ENCODE measurements at regions not wholly inside any gene's neighbourhood (a gene's known extent, or its start where the extent isn't known, plus 50 kb on each side); places are given as distances from the start of the nearest gene placed in this dataset.
A peak's percentile ranks its signal among the peaks of the same experiment; 100 is the strongest.

DNA sequence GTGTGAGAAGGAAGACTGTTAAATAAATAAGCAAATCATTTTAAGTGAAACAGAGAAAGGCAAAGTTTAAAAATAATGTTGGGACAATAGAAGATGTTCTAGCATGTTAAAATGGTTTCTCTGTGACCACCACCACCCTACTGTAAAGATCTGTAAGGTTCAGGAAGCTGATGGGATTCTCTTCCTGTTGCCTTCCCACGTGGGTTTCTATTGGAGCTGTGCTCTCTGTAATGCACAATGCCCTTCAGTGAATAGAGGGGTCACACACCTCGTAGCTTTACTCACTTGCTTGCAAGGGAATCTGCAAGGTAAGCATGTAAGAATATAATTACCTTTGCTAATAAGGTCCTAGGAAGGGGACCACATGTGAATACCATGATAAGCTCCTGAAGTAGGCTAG lies 170.5 kb downstream of the CASP12 start:
- peak overlapping the region; percentile 6; the same call in 1 of the 2 replicates for H2AFZ ChIP-seq (ENCODE audit: low read length)
- H3F3A ChIP-seq (ENCODE audit: insufficient read depth, low read length) = no peaks in the 10 kb centered on the region
- no peaks in the 10 kb centered on the region for H3K27me3 ChIP-seq (replicated peaks; ENCODE audit: insufficient read depth, low read length)
- no peak overlapping the region for H3K27ac ChIP-seq (ENCODE audit: low read length)
- no peaks in the 10 kb centered on the region for H3K79me2 ChIP-seq (ENCODE audit: low read length)
- no peaks in the 10 kb centered on the region for H3K9me3 ChIP-seq (replicated peaks; ENCODE audit: insufficient read depth, low read length)
- H3K4me3 ChIP-seq (ENCODE audit: low read length) = no peak overlapping the region
- no peaks in the 10 kb centered on the region for H3K36me3 ChIP-seq (replicated peaks; ENCODE audit: insufficient read depth, low read length)
- no peak overlapping the region for H3K4me2 ChIP-seq (ENCODE audit: low read depth, low read length)
- 0 out of 2 replicates have a peak, but pooled peaks cover 3% of the 10 kb centered on the region for H3K4me1 ChIP-seq (ENCODE audit: low read length)
- H3K9ac ChIP-seq (ENCODE audit: low read length) = no peak overlapping the region
- TF ChIP-seq EZH2 (optimal IDR thresholded peaks at IDR 0.05; ENCODE audit: low read depth, low read length) = no peak
- TF ChIP-seq, protein P1, sequence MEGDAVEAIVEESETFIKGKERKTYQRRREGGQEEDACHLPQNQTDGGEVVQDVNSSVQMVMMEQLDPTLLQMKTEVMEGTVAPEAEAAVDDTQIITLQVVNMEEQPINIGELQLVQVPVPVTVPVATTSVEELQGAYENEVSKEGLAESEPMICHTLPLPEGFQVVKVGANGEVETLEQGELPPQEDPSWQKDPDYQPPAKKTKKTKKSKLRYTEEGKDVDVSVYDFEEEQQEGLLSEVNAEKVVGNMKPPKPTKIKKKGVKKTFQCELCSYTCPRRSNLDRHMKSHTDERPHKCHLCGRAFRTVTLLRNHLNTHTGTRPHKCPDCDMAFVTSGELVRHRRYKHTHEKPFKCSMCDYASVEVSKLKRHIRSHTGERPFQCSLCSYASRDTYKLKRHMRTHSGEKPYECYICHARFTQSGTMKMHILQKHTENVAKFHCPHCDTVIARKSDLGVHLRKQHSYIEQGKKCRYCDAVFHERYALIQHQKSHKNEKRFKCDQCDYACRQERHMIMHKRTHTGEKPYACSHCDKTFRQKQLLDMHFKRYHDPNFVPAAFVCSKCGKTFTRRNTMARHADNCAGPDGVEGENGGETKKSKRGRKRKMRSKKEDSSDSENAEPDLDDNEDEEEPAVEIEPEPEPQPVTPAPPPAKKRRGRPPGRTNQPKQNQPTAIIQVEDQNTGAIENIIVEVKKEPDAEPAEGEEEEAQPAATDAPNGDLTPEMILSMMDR (IDR thresholded peaks at IDR 0.05; ENCODE audit: low read length) = no peak
- TF ChIP-seq EZH2phosphoT487 (IDR thresholded peaks at IDR 0.05; ENCODE audit: low read length) = no peak
- no peaks in the 10 kb centered on the region for H3K9me2 ChIP-seq (replicated peaks; ENCODE audit: insufficient read depth, low read length)
- no peaks in the 10 kb centered on the region for H4K20me1 ChIP-seq (ENCODE audit: insufficient read depth, low read length)
- DNase-seq = no peak

DNA sequence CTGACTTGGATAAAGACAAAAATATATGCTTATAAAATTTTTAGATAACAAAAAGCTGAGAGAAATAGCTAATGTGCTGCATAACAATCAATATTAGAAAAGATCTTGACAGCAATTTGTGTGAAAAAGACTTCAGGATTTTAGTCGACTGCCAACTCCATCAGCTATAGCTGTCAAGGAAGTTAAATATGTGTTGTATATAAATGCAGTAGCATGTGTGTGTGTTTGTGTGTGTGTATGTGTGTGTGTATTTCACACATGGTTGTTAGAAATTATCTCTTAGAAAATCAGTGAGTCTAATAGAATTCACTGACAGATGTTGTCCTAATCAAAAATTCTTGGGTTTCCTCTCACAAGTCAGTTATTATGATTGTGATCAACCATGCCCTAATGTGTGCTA lies 171.2 kb downstream of the CASP12 start:
- Histone ChIP-seq H3K9me3 (replicated peaks; ENCODE audit: insufficient read depth, low read length) (no peaks in the 10 kb centered on the region), H3K27me3 (replicated peaks; ENCODE audit: insufficient read depth, low read length) (no peaks in the 10 kb centered on the region), H3K9me2 (replicated peaks; ENCODE audit: insufficient read depth, low read length) (no peaks in the 10 kb centered on the region), H3F3A (ENCODE audit: insufficient read depth, low read length) (no peaks in the 10 kb centered on the region), H3K9ac (ENCODE audit: low read length) (no peak overlapping the region), H3K27ac (ENCODE audit: low read length) (no peak overlapping the region), H3K4me2 (ENCODE audit: low read depth, low read length) (no peak overlapping the region), H2AFZ (ENCODE audit: low read length) (no peak overlapping the region), H3K36me3 (replicated peaks; ENCODE audit: insufficient read depth, low read length) (no peaks in the 10 kb centered on the region), H3K4me1 (ENCODE audit: low read length) (0 out of 2 replicates have a peak, but pooled peaks cover 3% of the 10 kb centered on the region), H3K79me2 (ENCODE audit: low read length) (no peaks in the 10 kb centered on the region), H3K4me3 (ENCODE audit: low read length) (no peak overlapping the region), H4K20me1 (ENCODE audit: insufficient read depth, low read length) (no peaks in the 10 kb centered on the region)
- no peak for TF ChIP-seq EZH2 (optimal IDR thresholded peaks at IDR 0.05; ENCODE audit: low read depth, low read length)
- TF ChIP-seq EZH2phosphoT487 (IDR thresholded peaks at IDR 0.05; ENCODE audit: low read length) = no peak
- TF ChIP-seq, protein P1 (IDR thresholded peaks at IDR 0.05; ENCODE audit: low read length) = no peak
- DNase-seq = no peak

DNA sequence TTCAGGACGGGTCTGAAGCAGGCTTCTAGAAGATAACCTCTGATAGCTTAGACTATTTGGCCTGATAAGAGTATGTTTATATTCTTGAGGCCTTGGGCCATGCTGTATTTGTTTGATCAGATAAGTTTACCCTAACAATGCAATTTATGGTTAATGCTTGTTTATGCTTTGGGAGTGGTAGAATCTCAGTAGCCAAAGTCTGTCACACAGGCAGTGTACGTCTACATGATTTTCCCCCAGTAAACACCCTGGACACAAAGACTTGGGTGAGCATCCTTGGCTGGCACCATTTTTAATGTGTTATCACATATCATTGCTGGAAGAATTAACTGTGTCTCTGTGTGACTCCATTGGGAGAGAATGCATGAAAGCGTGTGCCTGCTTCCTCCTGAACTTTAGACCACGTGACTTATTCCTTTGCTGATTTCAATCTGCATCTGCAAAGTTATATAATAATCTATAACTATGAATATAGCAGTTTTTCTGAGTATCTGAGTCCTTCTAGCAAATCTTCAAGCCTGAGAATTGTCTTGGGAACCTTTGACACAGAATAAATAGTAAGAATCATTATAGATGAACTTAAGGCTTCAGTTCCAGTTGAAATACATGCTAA lies 172.4 kb downstream of the CASP12 start:
- H4K20me1 ChIP-seq (ENCODE audit: insufficient read depth, low read length) = no peaks in the 10 kb centered on the region
- H3K4me1 ChIP-seq (ENCODE audit: low read length) = 0 out of 2 replicates have a peak, but pooled peaks cover 3% of the 10 kb centered on the region
- no peaks in the 10 kb centered on the region for H3K27me3 ChIP-seq (replicated peaks; ENCODE audit: insufficient read depth, low read length)
- H3F3A ChIP-seq (ENCODE audit: insufficient read depth, low read length) = no peaks in the 10 kb centered on the region
- H2AFZ ChIP-seq (ENCODE audit: low read length) = no peak overlapping the region
- H3K9me3 ChIP-seq (replicated peaks; ENCODE audit: insufficient read depth, low read length) = no peaks in the 10 kb centered on the region
- no peak overlapping the region for H3K27ac ChIP-seq (ENCODE audit: low read length)
- H3K4me3 ChIP-seq (ENCODE audit: low read length) = no peak overlapping the region
- H3K79me2 ChIP-seq (ENCODE audit: low read length) = no peaks in the 10 kb centered on the region
- H3K9me2 ChIP-seq (replicated peaks; ENCODE audit: insufficient read depth, low read length) = no peaks in the 10 kb centered on the region
- TF ChIP-seq EZH2 (optimal IDR thresholded peaks at IDR 0.05; ENCODE audit: low read depth, low read length) (no peak), EZH2phosphoT487 (IDR thresholded peaks at IDR 0.05; ENCODE audit: low read length) (no peak)
- TF ChIP-seq, protein P1 (IDR thresholded peaks at IDR 0.05; ENCODE audit: low read length) = no peak
- DNase-seq = no peak
- no peak overlapping the region for H3K9ac ChIP-seq (ENCODE audit: low read length)
- H3K4me2 ChIP-seq (ENCODE audit: low read depth, low read length) = no peak overlapping the region
- no peaks in the 10 kb centered on the region for H3K36me3 ChIP-seq (replicated peaks; ENCODE audit: insufficient read depth, low read length)
